GM21515 (cell line): ENCODE measurements at regions not wholly inside any gene's neighbourhood (a gene's known extent, or its start where the extent isn't known, plus 50 kb on each side); places are given as distances from the start of the nearest gene placed in this dataset.

Experiments
- ATAC-seq: cut with Tn5 transposase; IDR thresholded peaks from one replicate; pipeline ENCODE4 v1.9.1; 2021; ENCODE audit not compliant: unreplicated experiment

DNA sequence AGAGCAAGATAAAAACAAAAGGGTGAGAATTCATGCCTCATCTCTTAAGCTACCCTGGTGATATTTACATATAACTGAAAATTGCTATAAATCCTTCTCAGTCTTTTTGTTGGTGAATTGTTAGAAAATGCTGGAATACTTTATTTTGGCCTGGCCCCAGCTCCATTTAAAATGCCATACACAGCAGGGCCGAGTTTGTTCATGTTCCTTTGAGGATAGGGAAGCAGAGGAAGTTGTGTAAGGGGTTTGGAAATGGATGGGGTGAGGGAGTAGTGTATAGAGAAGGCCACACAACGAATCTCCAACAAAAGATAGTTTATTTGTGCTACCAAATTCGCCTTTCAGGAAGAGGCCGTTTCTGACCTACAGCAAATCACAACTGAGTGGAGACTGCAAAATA lies 78.6 kb upstream of the ADAMTS9 start:
- no peak for ATAC-seq

DNA sequence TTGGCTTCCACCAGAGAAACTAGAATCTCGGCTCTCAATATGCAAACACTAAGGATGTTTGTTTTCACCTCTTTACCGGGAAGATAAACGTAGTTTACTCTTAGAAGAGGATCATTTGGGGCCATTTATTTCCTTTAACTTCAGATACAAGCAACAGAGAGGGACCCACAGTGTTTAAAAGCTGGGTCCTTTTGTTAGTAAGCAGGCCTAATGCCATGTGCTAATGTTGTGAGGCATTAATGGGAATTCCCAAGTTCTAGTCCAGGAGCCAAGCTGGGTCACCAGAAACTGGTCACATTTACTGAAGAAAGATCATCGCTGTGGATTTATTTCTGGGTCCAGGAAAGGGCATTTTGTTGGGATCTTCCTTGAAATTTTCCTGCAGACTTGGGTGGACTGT lies 78.1 kb upstream of the ADAMTS9 start:
- ATAC-seq: no peak

GRCh38 chr3:64764386-64764929 lies 76.7 kb upstream of the ADAMTS9 start:
- no peak for ATAC-seq

- no peak for ATAC-seq
Observed at GRCh38 chr3:64763980-64764379, 76.2 kb upstream of the ADAMTS9 start.

DNA sequence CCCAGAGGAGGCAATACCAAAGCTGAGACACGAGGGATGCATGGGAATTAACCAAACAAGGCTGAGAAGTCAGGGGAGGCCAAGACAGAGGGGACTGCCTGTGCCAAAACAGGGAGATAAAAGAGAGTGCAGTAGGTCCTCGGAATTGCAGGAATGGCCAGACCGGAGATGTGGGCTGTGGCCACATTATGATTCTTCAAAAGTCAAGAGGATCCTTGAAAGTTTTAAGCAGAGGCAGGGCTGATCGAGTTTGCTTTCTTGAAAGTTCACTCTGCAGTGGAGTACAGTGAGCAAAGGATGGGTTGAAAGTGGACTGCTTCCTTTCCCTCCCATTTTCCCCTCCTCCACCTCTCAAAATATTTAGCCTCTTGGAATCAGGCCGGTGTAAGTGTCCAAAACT lies 73.9 kb upstream of the ADAMTS9 start:
- no peak for ATAC-seq

- no peak for ATAC-seq
Observed at GRCh38 chr3:64760258-64760657, 72.5 kb upstream of the ADAMTS9 start.

DNA sequence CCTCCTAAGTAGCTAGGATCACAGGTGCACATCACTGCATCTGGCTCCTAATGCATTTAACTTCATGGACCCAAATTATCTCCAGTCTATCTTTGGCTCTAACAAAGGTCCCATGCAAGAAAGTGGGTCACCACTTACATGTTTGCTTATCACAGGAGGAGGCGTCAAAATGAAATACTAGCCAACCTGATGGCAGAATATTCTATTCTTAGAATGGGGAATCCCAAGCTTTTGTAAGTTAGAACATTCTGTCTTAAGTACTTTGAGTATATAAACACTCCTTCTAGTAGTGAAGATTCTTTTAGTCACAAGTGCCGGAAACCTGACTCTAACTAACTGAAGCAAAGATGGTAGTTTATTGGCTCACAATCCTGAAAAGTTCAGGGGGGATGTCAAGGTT lies 72.0 kb upstream of the ADAMTS9 start:
- no peak for ATAC-seq

DNA sequence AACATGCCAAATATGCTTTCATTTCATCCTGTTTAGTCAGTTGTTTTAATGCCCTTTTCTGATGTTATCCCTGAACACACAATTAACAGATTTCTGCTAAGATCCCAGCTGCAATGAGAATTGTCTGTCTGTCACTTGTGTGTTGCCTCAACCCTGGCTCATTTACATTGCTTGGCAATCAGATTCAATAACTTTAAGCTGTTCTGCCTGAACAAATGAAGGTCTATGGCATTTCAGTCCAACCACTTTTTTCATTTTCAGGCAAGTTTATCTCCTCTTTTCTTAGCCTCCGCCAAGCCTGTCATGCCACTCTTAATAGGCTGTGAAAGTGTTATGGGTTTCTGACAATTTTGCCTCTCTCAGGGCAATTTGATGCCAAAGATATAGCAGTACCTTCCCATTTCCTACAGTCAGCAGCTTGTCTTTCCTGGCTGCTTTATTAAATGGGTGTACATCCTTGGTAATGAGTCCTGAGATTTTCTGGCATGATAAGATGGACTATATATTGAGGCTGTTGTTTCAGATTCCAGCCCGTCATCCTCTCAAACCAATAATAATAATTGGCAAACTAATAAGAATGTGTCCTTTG lies 68.7 kb upstream of the ADAMTS9 start:
- ATAC-seq: no peak

- no peak for ATAC-seq
Observed at GRCh38 chr3:64748244-64748904, 60.6 kb upstream of the ADAMTS9 start.

GRCh38 chr3:64747679-64748078 lies 59.9 kb upstream of the ADAMTS9 start:
- ATAC-seq: no peak

DNA sequence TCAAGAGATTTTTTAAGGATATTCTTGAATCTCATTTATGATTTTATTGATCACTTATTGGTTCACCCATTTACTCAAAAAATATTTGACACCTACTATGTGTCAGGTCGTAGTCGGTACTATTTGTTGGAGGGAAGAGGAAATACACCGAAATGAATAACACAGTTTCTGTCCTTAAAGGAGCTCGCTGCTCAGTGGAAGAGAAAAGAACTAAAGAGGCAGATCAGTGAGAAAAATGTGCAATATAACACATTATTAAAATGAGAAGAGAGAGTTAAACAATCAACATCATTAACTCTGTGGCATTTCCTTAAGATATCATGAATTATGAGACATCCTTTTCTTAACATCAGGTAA lies 56.1 kb upstream of the ADAMTS9 start:
- ATAC-seq: no peak

- ATAC-seq: no peak
Observed at GRCh38 chr3:64743156-64743886, 55.5 kb upstream of the ADAMTS9 start.

- no peak for ATAC-seq
Observed at GRCh38 chr3:64741341-64741740, 53.5 kb upstream of the ADAMTS9 start.

DNA sequence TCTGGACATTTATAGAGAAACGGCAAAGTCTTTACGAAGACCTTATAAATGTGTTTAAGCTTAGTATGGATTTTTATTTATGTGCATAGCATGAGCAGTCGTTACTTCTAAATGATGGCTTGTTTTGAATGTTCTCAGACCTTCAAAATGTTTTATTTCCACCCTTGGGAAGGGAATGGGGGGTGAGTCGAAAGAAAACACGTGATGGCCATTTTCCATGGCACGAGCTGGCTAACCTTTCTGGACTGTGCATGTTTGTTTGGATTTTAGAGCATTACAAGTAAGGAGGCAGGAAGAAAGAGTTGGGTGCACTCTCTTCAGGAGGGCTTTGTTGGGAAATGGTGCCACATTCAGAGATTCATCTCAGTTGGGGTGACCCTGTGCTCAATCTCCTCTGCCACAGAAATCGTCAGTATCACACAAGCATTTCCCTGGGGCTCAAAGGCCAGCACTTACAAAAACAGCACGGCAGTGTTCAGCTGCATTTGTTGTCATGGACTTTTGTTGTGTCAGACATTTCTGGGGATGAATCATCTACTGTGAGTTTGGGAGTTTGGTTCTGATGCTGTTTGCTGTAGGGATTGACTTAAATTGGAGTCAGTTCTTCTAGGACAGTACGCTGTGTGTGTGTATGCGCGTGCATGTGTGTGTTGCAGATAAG lies 52.3 kb upstream of the ADAMTS9 start:
- no peak for ATAC-seq
